GM19455 (cell line): ENCODE measurements at regions not wholly inside any gene's neighbourhood (a gene's known extent, or its start where the extent isn't known, plus 50 kb on each side); places are given as distances from the start of the nearest gene placed in this dataset.
"Not testable (repeated sequence)": the region's sequence is repeated elsewhere in the genome, so short reads cannot be mapped to it uniquely, and the experiment has no call there.

Experiments
- ATAC-seq: cut with Tn5 transposase; IDR thresholded peaks from one replicate; pipeline ENCODE4 v1.9.1; 2021; ENCODE audit not compliant: unreplicated experiment

DNA sequence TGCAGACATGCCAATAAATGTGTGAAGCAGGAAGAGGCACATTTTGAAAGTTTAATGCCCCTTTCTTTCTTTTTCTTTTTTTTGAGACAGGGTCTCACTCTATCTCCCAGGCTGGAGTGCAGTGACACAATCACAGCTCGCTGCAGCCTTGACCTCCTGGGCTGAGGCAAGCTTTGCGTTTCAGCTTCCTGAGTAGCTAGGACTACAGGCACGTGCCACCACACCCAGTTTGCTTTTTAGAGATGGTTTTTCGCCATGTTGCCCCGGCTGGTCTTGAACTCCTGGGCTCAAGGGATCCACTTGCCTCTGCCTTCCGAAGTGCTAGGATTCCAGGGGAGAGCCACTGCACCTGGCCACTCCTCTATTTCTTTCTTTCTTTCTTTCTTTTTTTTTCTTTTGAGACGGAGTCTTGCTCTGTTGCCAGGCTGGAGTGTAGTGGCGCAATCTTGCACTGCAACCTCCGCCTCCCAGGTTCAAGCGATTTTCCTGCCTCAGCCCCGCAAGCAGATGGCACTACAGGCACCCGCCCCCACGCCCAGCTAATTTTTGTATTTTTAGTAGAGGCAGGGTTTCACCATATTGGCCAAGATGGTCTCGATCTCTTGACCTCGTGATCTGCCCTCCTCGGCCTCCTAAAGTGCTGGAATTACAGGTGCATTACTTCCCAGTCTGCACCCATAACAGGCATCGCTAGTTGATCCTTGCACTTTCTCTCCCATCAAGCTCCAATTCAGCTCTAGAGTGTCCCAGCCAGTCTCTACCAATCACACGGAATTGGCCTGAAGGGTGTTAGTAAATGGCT is 77.5 kb upstream of the RUNX3 start:
- not testable (repeated sequence) for ATAC-seq

- ATAC-seq: no peak
Measured at GRCh38 chr1:25006770-25007169, 76.7 kb upstream of the RUNX3 start.

DNA sequence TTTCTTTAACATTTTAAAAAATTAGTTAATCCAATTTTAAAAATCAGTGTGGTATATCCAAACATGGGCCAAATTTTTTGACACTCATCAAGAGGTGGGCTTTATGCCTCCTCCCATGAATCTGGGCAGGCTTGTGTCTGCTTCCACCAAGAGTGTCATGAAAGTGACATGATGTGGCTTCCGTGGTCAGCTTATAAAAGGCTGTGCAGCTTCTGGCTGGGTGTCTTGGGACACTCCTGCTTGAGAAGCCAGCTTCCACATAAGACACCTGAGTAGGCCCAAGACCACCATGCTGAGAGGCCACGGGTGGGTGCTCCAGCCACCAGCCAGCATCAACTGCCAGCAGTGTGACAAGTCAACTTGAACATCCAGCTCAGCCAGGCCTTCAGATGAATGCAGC is 74.3 kb upstream of the RUNX3 start:
- ATAC-seq: no peak

GRCh38 chr1:25003457-25004190 is 73.5 kb upstream of the RUNX3 start:
- ATAC-seq: no peak

DNA sequence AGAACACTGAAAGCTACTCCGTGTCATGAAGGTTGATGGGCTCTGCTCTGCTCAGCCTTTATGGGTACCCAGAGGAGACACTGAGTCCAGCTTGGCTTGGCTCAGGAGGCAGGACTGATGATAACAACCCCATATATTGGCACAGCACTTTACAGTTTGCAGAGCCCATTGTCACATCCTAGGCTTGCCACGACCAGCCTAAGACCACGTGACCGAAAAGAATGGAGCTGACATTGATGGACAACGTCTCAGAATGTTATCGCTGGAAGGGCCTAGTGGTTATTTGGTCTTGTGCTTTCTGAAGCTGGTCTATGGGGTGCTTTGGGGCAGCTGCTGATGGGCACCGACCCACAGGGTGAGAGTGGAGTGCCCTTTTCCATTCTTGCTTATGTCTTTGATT is 72.9 kb upstream of the RUNX3 start:
- ATAC-seq: no peak

- ATAC-seq: no peak
Measured at GRCh38 chr1:25001125-25001915, 71.2 kb upstream of the RUNX3 start.

GRCh38 chr1:24999906-25000305 is 69.8 kb upstream of the RUNX3 start:
- ATAC-seq: no peak

DNA sequence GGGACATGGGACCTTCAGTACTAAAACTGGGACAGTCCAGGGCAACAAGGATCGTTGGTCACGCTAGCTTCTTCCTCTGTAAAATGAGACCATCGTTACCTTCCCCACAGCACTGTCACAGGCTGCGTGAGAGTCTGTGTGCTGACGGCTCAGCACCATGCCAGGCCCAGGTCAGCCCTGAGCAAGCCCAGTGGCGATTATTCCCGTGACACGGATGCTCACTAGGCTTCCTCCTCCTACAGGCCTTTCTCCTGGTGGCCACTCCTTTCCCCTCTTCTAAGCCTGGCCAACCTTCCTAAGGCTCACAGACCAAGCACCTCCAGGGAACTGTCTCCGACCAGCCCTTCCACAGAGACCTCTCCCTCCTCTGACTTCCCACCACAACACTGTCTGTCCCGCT is 69.3 kb upstream of the RUNX3 start:
- no peak for ATAC-seq

DNA sequence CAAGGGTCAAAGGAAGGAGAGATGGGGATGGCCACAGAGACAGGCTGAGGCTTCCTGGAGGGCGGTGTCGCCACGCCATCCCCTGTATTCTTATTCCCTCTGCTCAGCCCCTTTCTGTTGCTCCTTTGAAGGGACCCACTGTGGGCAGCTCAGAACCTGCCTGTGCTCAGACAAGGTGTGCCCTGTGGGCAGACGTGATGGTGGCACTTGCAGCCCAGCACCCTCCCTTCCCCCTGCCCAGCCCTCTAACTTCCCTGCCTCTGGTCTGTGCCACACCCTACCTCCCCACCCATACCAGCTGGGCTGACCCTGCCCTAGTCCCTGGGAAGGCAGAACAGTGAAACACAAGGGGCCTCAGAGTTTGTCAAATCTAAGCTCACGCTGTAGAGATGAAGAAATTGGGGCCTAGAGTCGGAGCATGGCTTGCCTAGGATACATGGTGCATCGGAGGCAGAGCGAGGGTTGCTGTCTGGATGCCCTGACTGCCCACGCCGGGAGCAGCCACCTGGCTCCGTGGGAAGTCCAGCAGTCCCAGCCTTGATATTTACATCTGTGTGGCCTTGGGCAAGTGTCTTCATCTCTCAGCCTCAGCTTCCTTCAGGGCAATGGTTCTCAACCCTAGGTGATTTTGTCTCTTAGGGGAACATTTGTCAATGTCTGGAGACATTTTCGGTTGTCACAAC is 68.6 kb upstream of the RUNX3 start:
- ATAC-seq: no peak

- ATAC-seq: no peak
Measured at GRCh38 chr1:24996983-24997893, 67.2 kb upstream of the RUNX3 start.

GRCh38 chr1:24996456-24996855 is 66.4 kb upstream of the RUNX3 start:
- ATAC-seq: no peak

GRCh38 chr1:24995661-24996060 is 65.6 kb upstream of the RUNX3 start:
- no peak for ATAC-seq

GRCh38 chr1:24995140-24995539 is 65.1 kb upstream of the RUNX3 start:
- no peak for ATAC-seq

DNA sequence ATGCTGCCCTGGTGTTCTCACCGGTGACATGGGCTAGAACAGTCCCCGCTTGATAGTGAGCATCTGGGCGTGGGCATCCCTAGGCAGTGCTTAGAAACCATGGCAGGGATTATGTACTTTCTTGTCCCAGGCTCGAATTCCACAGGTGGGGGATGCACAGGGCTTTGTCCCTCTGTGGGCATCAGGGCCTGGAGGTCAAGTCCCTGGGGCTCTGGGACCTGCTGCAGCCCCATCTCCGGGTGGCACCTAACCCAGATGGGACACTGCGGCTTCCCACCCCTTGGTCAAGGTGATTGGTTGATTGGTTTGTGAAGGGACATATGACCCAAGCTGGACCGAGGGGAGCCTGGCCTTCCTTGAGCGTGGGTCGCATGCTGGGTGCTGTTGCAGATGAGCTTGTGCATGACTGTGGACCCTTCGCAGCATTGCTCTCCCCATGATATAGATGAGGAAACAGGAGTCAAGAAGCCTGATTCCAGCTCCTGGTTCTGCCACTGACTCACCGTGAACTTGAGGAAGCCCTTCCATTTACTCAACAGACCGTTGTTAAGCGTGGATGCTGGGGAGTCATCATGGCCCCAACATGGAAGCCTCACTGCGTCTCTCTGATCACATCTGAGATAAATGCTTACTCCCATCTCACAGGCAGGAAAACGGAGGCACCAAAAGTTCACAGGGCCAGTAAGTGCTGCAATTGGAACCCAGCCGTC is 64.0 kb upstream of the RUNX3 start:
- ATAC-seq: no peak

GRCh38 chr1:24992761-24993211 is 62.7 kb upstream of the RUNX3 start:
- ATAC-seq: no peak

- ATAC-seq: no peak
Measured at GRCh38 chr1:24992124-24992760, 62.2 kb upstream of the RUNX3 start.

DNA sequence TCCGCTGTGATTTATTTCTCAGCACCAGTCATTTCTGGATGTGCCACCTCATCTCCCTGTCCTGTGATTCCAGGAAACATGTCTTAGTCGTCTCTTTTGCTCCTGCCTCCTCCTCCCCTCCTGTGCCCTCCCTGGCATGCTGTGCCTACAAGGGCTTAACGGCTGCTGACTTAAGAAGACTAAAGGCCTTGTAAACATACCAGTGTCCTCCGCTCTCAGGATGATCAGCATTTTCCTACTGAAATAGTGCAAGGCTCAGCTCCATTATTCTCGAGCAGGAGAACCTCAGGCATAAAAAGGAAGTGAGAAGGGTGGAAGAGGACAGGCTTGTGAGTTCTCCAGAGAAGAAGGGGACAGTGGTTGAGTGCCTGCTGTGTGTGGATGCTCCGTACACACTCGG is 61.6 kb upstream of the RUNX3 start:
- no peak for ATAC-seq

DNA sequence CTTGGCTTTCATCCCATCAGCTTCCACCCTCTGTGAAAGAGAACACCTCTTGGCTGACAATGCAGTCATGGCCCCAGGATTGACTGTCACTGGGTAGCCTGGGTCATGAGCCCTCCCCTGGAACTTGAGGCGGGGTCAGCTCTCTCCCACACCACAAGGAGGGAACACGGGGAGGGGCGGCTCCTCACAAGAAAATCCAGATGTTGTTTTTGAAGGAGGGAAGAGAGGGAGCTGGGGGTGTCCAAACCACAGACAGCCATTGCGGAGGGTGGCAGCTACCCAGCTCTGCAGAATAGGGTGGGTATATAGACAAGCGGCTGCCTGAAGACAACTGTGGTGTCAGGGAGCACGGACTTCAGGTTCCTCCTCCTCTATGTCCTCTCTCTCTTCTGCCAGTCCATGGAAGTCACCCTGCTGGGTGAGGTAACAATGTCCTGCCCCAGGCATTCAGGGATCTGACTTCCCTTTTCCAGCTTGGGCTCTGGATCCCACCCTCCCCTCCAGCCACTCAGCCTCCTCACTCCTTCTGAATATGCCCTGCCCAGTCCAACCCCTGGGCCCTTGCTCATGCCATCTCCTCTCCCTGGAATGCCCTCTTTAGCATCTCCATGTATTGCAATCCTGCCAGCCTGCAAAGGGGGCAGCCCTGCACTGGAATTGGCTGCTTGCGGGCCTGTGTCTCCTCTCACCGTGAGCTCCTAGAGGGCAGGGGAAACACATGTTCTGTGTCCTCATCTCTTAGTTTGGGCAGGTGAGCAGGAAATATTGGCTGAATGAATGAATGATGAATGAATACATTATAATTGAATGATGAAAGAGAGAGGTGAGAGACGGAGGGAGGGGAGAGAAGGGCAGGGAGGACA is 60.9 kb upstream of the RUNX3 start:
- no peak for ATAC-seq
